ENCODE measurements at regions not wholly inside any gene's neighbourhood (a gene's known extent, or its start where the extent isn't known, plus 50 kb on each side); places are given as distances from the start of the nearest gene placed in this dataset.

DNA sequence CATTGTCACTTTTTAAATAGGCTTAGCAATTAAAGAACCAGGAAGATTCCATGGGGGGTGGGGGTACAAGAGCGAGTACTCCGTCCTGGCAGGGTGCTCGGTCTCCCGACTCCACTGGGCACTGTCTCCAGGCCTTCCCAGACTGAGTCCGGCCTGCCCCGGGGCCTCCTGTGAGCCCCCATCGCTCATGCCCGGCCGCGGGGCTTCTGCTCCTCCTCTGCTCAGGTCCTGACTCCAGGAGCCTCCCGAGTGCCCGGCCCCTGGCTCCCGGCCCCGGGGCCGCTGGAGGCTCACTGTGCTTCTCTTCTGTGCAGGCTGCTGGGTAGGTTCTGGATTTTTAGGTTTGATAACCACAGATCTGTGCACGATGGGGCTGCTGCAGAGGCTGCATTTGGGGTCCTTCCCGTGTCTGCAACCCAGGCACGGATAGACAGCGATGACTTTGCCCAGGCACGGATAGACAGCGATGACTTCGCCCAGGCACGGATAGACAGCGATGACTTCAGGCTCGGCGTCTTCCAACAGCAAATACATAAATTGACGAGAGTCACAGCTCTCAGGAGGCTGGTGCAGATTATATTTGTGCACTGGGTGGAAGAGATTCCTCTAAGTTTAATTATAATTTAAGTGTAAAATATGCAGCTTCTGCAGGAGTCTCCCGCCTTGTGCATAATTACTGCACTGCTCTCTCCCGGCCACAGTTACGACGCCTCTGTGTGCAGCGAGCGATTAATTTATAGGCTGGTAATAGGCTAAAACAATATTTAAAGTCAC, 74.8 kb upstream of the RXRA start:
- no peaks in the 10 kb centered on the region for H3K36me3 Mint-ChIP-seq (ENCODE audit: unreplicated experiment)
- peaks cover 15% of the 10 kb centered on the region for H3K27me3 Mint-ChIP-seq (ENCODE audit: unreplicated experiment)
- H3K4me3 Mint-ChIP-seq (ENCODE audit: unreplicated experiment), result no peak overlapping the region
- no peak for DNase-seq (ENCODE audit: extremely low spot score, unreplicated experiment)
- H3K27ac Mint-ChIP-seq (ENCODE audit: unreplicated experiment), result no peak overlapping the region
- H3K9me3 Mint-ChIP-seq (ENCODE audit: unreplicated experiment), result peaks cover 5% of the 10 kb centered on the region
- TF ChIP-seq CTCF (IDR thresholded peaks at IDR 0.05), result no peak
- H3K4me1 Mint-ChIP-seq (ENCODE audit: unreplicated experiment), result no peaks in the 10 kb centered on the region

DNA sequence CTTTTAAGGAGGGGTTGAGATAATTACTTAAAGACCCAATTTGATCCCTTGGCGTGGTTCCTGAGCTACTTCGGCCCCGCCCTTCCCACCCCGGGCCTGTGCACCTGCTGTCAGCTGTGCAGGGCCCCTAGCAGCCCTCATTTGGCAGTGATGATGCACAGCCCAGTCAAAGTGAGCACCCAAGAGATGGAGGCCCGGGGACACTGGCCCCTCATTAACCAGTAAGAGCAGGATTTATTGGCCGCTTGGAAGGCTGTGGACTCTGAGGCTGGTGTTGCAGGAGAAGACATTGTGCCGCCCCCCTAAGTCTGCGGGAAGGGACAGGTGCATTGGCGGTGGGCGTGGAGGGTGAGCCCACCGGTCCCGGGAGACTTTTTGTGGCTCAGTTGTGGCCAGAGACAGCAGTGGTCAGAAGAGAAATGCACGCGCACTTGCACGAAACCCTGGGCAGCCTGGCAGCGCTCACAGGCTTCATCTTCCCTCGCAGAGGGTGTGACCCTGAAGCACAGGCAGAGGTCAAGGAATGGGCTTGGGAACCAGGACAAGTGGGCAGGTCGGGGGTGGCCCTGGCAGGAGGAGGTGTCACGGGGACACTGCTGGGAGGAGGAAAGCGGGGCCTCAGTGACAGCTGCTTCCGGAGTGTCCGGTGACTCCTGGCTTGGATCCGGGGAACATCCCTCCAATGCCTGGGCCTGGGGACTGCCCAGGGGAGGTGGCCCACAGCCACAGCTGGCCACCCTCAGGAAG, 74.0 kb upstream of the RXRA start:
- peaks cover 5% of the 10 kb centered on the region for H3K9me3 Mint-ChIP-seq (ENCODE audit: unreplicated experiment)
- no peak for DNase-seq (ENCODE audit: extremely low spot score, unreplicated experiment)
- no peak overlapping the region for H3K4me3 Mint-ChIP-seq (ENCODE audit: unreplicated experiment)
- peaks cover 15% of the 10 kb centered on the region for H3K27me3 Mint-ChIP-seq (ENCODE audit: unreplicated experiment)
- no peak for TF ChIP-seq CTCF (IDR thresholded peaks at IDR 0.05)
- no peaks in the 10 kb centered on the region for H3K36me3 Mint-ChIP-seq (ENCODE audit: unreplicated experiment)
- no peaks in the 10 kb centered on the region for H3K4me1 Mint-ChIP-seq (ENCODE audit: unreplicated experiment)
- H3K27ac Mint-ChIP-seq (ENCODE audit: unreplicated experiment), result no peak overlapping the region

DNA sequence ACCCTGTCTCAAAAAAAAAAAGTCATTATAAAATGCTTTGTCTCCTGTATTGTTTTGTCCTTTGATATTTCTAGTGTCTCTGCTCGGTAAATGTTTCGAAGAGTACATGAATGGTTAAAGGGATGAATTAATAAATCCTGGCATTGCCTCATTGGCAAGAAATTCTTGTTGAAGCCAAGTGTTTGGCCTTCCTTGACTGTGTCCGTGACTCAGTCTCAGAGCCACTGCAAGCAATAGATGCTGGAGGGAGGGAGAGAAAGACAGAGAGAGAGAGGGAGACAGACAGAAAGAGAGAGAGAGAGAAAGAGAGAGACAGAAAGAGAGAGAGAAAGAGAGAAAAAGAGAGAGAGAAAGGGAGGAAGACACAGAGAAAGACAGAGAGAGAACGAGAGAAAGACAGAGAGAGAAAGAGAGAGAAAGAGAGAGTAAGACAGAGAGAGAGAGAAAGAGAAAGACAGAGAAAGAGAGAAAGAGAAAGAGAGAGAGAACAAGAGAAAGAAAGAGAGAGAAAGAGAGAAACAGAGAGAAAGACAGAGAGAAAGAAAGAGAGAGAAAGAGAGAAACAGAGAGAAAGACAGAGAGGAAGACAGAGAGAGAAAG, 72.5 kb upstream of the RXRA start:
- Mint-ChIP-seq H3K9me3 (ENCODE audit: unreplicated experiment) (no peaks in the 10 kb centered on the region), H3K4me1 (ENCODE audit: unreplicated experiment) (no peaks in the 10 kb centered on the region), H3K4me3 (ENCODE audit: unreplicated experiment) (no peak overlapping the region), H3K27ac (ENCODE audit: unreplicated experiment) (no peak overlapping the region), H3K27me3 (ENCODE audit: unreplicated experiment) (peaks cover 15% of the 10 kb centered on the region), H3K36me3 (ENCODE audit: unreplicated experiment) (no peaks in the 10 kb centered on the region)
- DNase-seq (ENCODE audit: extremely low spot score, unreplicated experiment), result no peak
- TF ChIP-seq CTCF (IDR thresholded peaks at IDR 0.05), result no peak

- no peaks in the 10 kb centered on the region for H3K9me3 Mint-ChIP-seq (ENCODE audit: unreplicated experiment)
- H3K27ac Mint-ChIP-seq (ENCODE audit: unreplicated experiment), result no peak overlapping the region
- DNase-seq (ENCODE audit: extremely low spot score, unreplicated experiment), result no peak
- H3K4me1 Mint-ChIP-seq (ENCODE audit: unreplicated experiment), result no peaks in the 10 kb centered on the region
- H3K4me3 Mint-ChIP-seq (ENCODE audit: unreplicated experiment), result no peak overlapping the region
- peaks cover 15% of the 10 kb centered on the region for H3K27me3 Mint-ChIP-seq (ENCODE audit: unreplicated experiment)
- H3K36me3 Mint-ChIP-seq (ENCODE audit: unreplicated experiment), result no peaks in the 10 kb centered on the region
- no peak for TF ChIP-seq CTCF (IDR thresholded peaks at IDR 0.05)
Measured at GRCh38 chr9:134258332-134258731, 67.9 kb upstream of the RXRA start.

Data from osteocyte (in vitro differentiated cells).